Liver (tissue), 8 donors: ENCODE measurements at regions not wholly inside any gene's neighbourhood (a gene's known extent, or its start where the extent isn't known, plus 50 kb on each side); places are given as distances from the start of the nearest gene placed in this dataset.
"Not testable (repeated sequence)": the region's sequence is repeated elsewhere in the genome, so short reads cannot be mapped to it uniquely, and the experiment has no call there.

Source experiments
- DNase-seq: peaks from one replicate; pipeline ENCODE4 v3.0.0-alpha.2; 2017; ENCODE audit warnings: low spot score
- H3K27ac ChIP-seq, 2 donors: one replicate each; pipeline ENCODE4 v1.7.0; 2013; ENCODE audit warnings: inconsistent platforms in 2 of 2, low read length in 2 of 2, control low read depth in 1 of 2, low read depth in 1 of 2, mild to moderate bottlenecking in 1 of 2
- H3K27me3 ChIP-seq, 4 donors: one replicate each; pipeline versions ENCODE4 v1.6.1 to v1.7.0; 2013; ENCODE audit warnings: low read length in 3 of 4, inconsistent platforms in 1 of 4, mild to moderate bottlenecking in 1 of 4, moderate library complexity in 1 of 4; ENCODE audit not compliant: control insufficient read depth in 4 of 4, insufficient read depth in 4 of 4
- H3K36me3 ChIP-seq, 4 donors: one replicate each; pipeline versions ENCODE4 v1.6.1 to v1.7.0; 2013; ENCODE audit warnings: low read length in 3 of 4, mild to moderate bottlenecking in 3 of 4, low read depth in 1 of 4, moderate library complexity in 1 of 4; ENCODE audit not compliant: control insufficient read depth in 4 of 4, insufficient read depth in 3 of 4
- H3K4me1 ChIP-seq, 4 donors: one replicate each; pipeline versions ENCODE4 v1.6.1 to v1.7.0; 2013; ENCODE audit warnings: low read length in 3 of 4, mild to moderate bottlenecking in 3 of 4, moderate library complexity in 1 of 4; ENCODE audit not compliant: control insufficient read depth in 4 of 4, insufficient read depth in 4 of 4
- H3K4me3 ChIP-seq, 3 donors: one replicate each; pipeline versions ENCODE4 v1.6.1 to v1.7.0; 2013; ENCODE audit warnings: low read length in 3 of 3, control low read depth in 1 of 3, low read depth in 1 of 3, mild to moderate bottlenecking in 1 of 3
- H3K9ac ChIP-seq, 2 donors: one replicate each; pipeline ENCODE4 v1.7.0; 2013; ENCODE audit warnings: low read length in 2 of 2, mild to moderate bottlenecking in 2 of 2, moderate library complexity in 2 of 2, control low read depth in 1 of 2, low read depth in 1 of 2
- H3K9me3 ChIP-seq, 4 donors: one replicate each; pipeline versions ENCODE4 v1.6.1 to v1.7.0; 2013; ENCODE audit warnings: low read length in 3 of 4; ENCODE audit not compliant: control insufficient read depth in 4 of 4
- ATF3 ChIP-seq: IDR thresholded peaks from 2 replicates; pipeline ENCODE4 v1.6.1; 2016; ENCODE audit warnings: antibody characterized with exemption
- CTCF ChIP-seq: fragments of 150-350 bp; IDR thresholded peaks from 2 replicates; pipeline ENCODE4 v1.5.1; 2017; ENCODE audit warnings: improper control_type of control experiment, low read depth, low read length; ENCODE audit not compliant: missing input control
- EGR1 ChIP-seq, 2 donors: IDR thresholded peaks; 2 replicates each; pipeline ENCODE4 v1.6.1; 2016 to 2018; ENCODE audit warnings: antibody characterized with exemption in 2 of 2, low read depth in 2 of 2
- FOXA1 ChIP-seq: IDR thresholded peaks from 2 replicates; pipeline ENCODE4 v1.6.1; 2016; ENCODE audit warnings: antibody characterized with exemption
- FOXA2 ChIP-seq: IDR thresholded peaks from 2 replicates; pipeline ENCODE4 v1.6.1; 2016; ENCODE audit warnings: antibody characterized with exemption
- GABPA ChIP-seq, 2 donors: IDR thresholded peaks in 1 of 2; conservative IDR thresholded peaks in 1 of 2; 2 replicates each; pipeline ENCODE4 v1.6.1; 2016; ENCODE audit warnings: antibody characterized with exemption in 2 of 2, mild to moderate bottlenecking in 1 of 2, moderate library complexity in 1 of 2
- HNF4A ChIP-seq, 2 donors: conservative IDR thresholded peaks; 2 replicates each; pipeline ENCODE4 v1.6.1; 2016; ENCODE audit warnings: antibody characterized with exemption in 2 of 2, mild to moderate bottlenecking in 2 of 2
- HNF4G ChIP-seq: IDR thresholded peaks from 2 replicates; pipeline ENCODE4 v1.6.1; 2016; ENCODE audit warnings: antibody characterized with exemption
- JUND ChIP-seq, 2 donors: IDR thresholded peaks; 2 replicates each; pipeline ENCODE4 v1.6.1; 2016; ENCODE audit warnings: antibody characterized with exemption in 2 of 2
- NR2F2 ChIP-seq: IDR thresholded peaks from 2 replicates; pipeline ENCODE4 v1.6.1; 2016; ENCODE audit warnings: antibody characterized with exemption
- RAD21 ChIP-seq, 2 donors: IDR thresholded peaks; 2 replicates each; pipeline ENCODE4 v1.6.1; 2016; ENCODE audit warnings: antibody characterized with exemption in 2 of 2, mild to moderate bottlenecking in 2 of 2
- RXRA ChIP-seq, 2 donors: IDR thresholded peaks; 2 replicates each; pipeline ENCODE4 v1.6.1; 2017 to 2018; ENCODE audit warnings: antibody characterized with exemption in 2 of 2, mild to moderate bottlenecking in 1 of 2
- SP1 ChIP-seq: IDR thresholded peaks from 2 replicates; pipeline ENCODE4 v1.6.1; 2018; ENCODE audit warnings: antibody characterized with exemption, mild to moderate bottlenecking
- TAF1 ChIP-seq: conservative IDR thresholded peaks from 2 replicates; pipeline ENCODE4 v1.6.1; 2016; ENCODE audit warnings: antibody characterized with exemption, mild to moderate bottlenecking
- WGBS: extraction: QIAGEN DNeasy Blood & Tissue Kit; methylation state at CpG from one replicate; pipeline ENCODE4 v1.1.7; 2013; 5-methylcytosine and 5-hydroxymethylcytosine counted together
- TF ChIP-seq, protein P1 (sequence below): IDR thresholded peaks from 2 replicates; pipeline ENCODE4 v1.6.1; 2016; ENCODE audit warnings: antibody characterized with exemption, mild to moderate bottlenecking
- donor health status: healthy.
- donor health status: healthy.
- donor health status: healthy.
- donor health status: healthy.
- donor health status: healthy.

GRCh38 chr10:16195894-16196293, 240.9 kb upstream of the PTER start:
- Histone ChIP-seq H3K27me3 (peaks cover 0 to 3% (median 0%) of the 10 kb centered on the region in 4 donors), H3K36me3 (no peaks in the 10 kb centered on the region), H3K4me3 (no peak overlapping the region), H3K9ac (no peak overlapping the region), H3K9me3 (no peaks in the 10 kb centered on the region), H3K4me1 (no peaks in the 10 kb centered on the region), H3K27ac (no peak overlapping the region)
- no peak for TF ChIP-seq NR2F2
- TF ChIP-seq, protein P1, sequence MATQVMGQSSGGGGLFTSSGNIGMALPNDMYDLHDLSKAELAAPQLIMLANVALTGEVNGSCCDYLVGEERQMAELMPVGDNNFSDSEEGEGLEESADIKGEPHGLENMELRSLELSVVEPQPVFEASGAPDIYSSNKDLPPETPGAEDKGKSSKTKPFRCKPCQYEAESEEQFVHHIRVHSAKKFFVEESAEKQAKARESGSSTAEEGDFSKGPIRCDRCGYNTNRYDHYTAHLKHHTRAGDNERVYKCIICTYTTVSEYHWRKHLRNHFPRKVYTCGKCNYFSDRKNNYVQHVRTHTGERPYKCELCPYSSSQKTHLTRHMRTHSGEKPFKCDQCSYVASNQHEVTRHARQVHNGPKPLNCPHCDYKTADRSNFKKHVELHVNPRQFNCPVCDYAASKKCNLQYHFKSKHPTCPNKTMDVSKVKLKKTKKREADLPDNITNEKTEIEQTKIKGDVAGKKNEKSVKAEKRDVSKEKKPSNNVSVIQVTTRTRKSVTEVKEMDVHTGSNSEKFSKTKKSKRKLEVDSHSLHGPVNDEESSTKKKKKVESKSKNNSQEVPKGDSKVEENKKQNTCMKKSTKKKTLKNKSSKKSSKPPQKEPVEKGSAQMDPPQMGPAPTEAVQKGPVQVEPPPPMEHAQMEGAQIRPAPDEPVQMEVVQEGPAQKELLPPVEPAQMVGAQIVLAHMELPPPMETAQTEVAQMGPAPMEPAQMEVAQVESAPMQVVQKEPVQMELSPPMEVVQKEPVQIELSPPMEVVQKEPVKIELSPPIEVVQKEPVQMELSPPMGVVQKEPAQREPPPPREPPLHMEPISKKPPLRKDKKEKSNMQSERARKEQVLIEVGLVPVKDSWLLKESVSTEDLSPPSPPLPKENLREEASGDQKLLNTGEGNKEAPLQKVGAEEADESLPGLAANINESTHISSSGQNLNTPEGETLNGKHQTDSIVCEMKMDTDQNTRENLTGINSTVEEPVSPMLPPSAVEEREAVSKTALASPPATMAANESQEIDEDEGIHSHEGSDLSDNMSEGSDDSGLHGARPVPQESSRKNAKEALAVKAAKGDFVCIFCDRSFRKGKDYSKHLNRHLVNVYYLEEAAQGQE: no peak
- no peak for TF ChIP-seq HNF4G
- no peak for TF ChIP-seq RAD21 (IDR thresholded peaks at IDR 0.05)
- no peak for TF ChIP-seq TAF1
- TF ChIP-seq HNF4A (conservative IDR thresholded peaks at IDR 0.05): no peak
- TF ChIP-seq SP1: no peak
- no peak for TF ChIP-seq EGR1 (IDR thresholded peaks at IDR 0.05; ENCODE audit: low read depth in 2 of 2)
- no peak for TF ChIP-seq JUND (IDR thresholded peaks at IDR 0.05)
- WGBS: 51% methylated on average over 2 of the region's 2 CpGs
- DNase-seq: no peak

- Histone ChIP-seq H3K9me3 (no peaks in the 10 kb centered on the region), H3K4me1 (no peaks in the 10 kb centered on the region), H3K36me3 (no peaks in the 10 kb centered on the region), H3K4me3 (no peak overlapping the region), H3K9ac (no peak overlapping the region), H3K27ac (no peak overlapping the region), H3K27me3 (peaks cover 0 to 3% (median 0%) of the 10 kb centered on the region in 4 donors)
- TF ChIP-seq CTCF (no peak), FOXA2 (no peak), RXRA (IDR thresholded peaks at IDR 0.05) (no peak), EGR1 (IDR thresholded peaks at IDR 0.05; ENCODE audit: low read depth in 2 of 2) (no peak), TAF1 (no peak), RAD21 (IDR thresholded peaks at IDR 0.05) (no peak), JUND (IDR thresholded peaks at IDR 0.05) (no peak), ATF3 (no peak), HNF4G (no peak), HNF4A (conservative IDR thresholded peaks at IDR 0.05) (no peak), FOXA1 (no peak), GABPA (IDR thresholded peaks at IDR 0.05 in 1 of 2, conservative IDR thresholded peaks at IDR 0.05 in 1 of 2) (no peak)
- no peak for DNase-seq
- WGBS: 80% methylated on average over 4 of the region's 4 CpGs
Measured at GRCh38 chr10:16199216-16199615, 237.6 kb upstream of the PTER start.

DNA sequence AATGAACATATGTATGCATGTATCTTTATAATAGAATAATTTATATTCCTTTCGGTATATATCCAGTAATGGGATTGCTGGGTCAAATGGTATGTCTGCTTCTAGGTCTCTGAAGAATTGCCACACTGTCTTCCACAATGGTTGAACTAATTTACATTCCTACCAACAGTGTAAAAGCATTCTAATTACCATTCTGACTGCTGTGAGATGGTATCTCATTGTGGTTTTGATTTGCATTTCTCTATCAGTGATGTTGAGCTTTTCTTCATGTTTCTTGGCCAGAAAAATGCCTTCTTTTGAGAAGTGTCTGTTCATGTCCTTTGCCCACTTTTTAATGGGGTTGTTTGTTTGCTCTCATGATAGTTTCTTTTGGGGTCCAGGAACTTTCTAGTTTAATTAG, 213.2 kb upstream of the PTER start:
- H3K9me3 ChIP-seq, H3K4me1 ChIP-seq, DNase-seq, H3K36me3 ChIP-seq, H3K4me3 ChIP-seq, H3K27ac ChIP-seq, H3K9ac ChIP-seq, H3K27me3 ChIP-seq: not testable (repeated sequence)
- 89% methylated on average over 1 of the region's 1 CpG for WGBS
